Naive thymus-derived CD4-positive, alpha-beta T cell (primary cell): ENCODE measurements at regions not wholly inside any gene's neighbourhood (a gene's known extent, or its start where the extent isn't known, plus 50 kb on each side); places are given as distances from the start of the nearest gene placed in this dataset.

Source experiments
- ATAC-seq: fragments of 150-1000 bp; cut with Tn5 transposase; 2 replicates; pipeline ENCODE4 v1.10.0; 2021; ENCODE audit warnings: mild to moderate bottlenecking, moderate library complexity
- CTCF ChIA-PET: fragments of 350-600 bp; sonication (Branson Sonifier 250); formaldehyde crosslinking; loops from one replicate; lab custom pipeline; 2021; ENCODE audit warnings: antibody characterized with exemption; lab: Charles Lee
- POLR2A ChIA-PET: fragments of 350-600 bp; sonication (Branson Sonifier 250); formaldehyde crosslinking; loops from one replicate; lab custom pipeline; 2021; ENCODE audit warnings: antibody characterized with exemption, inconsistent platforms; lab: Charles Lee
- DNase-seq, 9 donors: peaks; one replicate each; pipeline versions ENCODE4 v3.0.0 to v3.0.0-alpha.2; 2020 to 2022; ENCODE audit warnings: mixed read lengths in 1 of 9
- H3K27ac ChIP-seq: one replicate; pipeline ENCODE4 v1.7.0; 2013; ENCODE audit warnings: mild to moderate bottlenecking, low read depth, low read length, moderate library complexity
- H3K27me3 ChIP-seq, 2 donors: one replicate each; pipeline ENCODE4 v1.7.0; 2013; ENCODE audit warnings: low read length in 2 of 2, mild to moderate bottlenecking in 2 of 2, moderate library complexity in 2 of 2; ENCODE audit not compliant: control insufficient read depth in 2 of 2, insufficient read depth in 2 of 2
- H3K36me3 ChIP-seq, 3 experiments: 1 replicate in 2 of 3; 2 replicates in 1 of 3; pipeline ENCODE4 v1.7.0; 2013; ENCODE audit warnings: low read length in 3 of 3, mild to moderate bottlenecking in 3 of 3, moderate library complexity in 1 of 3; ENCODE audit not compliant: insufficient read depth in 3 of 3, control insufficient read depth in 2 of 3
- H3K4me1 ChIP-seq, 2 donors: one replicate each; pipeline ENCODE4 v1.7.0; 2013; ENCODE audit warnings: low read length in 2 of 2, mild to moderate bottlenecking in 2 of 2, moderate library complexity in 1 of 2; ENCODE audit not compliant: control insufficient read depth in 2 of 2, insufficient read depth in 2 of 2
- H3K4me3 ChIP-seq: 2 replicates; pipeline ENCODE4 v1.7.0; 2013; ENCODE audit warnings: mild to moderate bottlenecking, low read length
- H3K9me3 ChIP-seq, 3 experiments: 1 replicate in 2 of 3; 2 replicates in 1 of 3; pipeline ENCODE4 v1.7.0; 2013; ENCODE audit warnings: low read length in 3 of 3; ENCODE audit not compliant: control insufficient read depth in 2 of 3
- H3K27ac Mint-ChIP-seq, 9 donors: one replicate each; pipeline ENCODE4 v1.8.0; 2020 to 2022; ENCODE audit warnings: mixed read lengths in 9 of 9, mild to moderate bottlenecking in 8 of 9, moderate library complexity in 5 of 9, inconsistent platforms in 2 of 9
- H3K27me3 Mint-ChIP-seq, 5 donors: one replicate each; pipeline ENCODE4 v1.8.0; 2021 to 2022; ENCODE audit warnings: mixed read lengths in 5 of 5, mild to moderate bottlenecking in 1 of 5
- H3K36me3 Mint-ChIP-seq, 5 donors: one replicate each; pipeline ENCODE4 v1.8.0; 2020 to 2022; ENCODE audit warnings: mixed read lengths in 5 of 5, mild to moderate bottlenecking in 3 of 5, inconsistent platforms in 1 of 5
- H3K4me1 Mint-ChIP-seq, 7 donors: one replicate each; pipeline ENCODE4 v1.8.0; 2020 to 2022; ENCODE audit warnings: mixed read lengths in 7 of 7, mild to moderate bottlenecking in 3 of 7, inconsistent platforms in 1 of 7
- H3K4me3 Mint-ChIP-seq, 10 donors: one replicate each; pipeline ENCODE4 v1.8.0; 2020 to 2022; ENCODE audit warnings: mild to moderate bottlenecking in 10 of 10, mixed read lengths in 10 of 10, moderate library complexity in 6 of 10, inconsistent platforms in 2 of 10
- H3K9me3 Mint-ChIP-seq, 11 donors: one replicate each; pipeline ENCODE4 v1.8.0; 2020 to 2022; ENCODE audit warnings: mixed read lengths in 11 of 11, mild to moderate bottlenecking in 4 of 11, inconsistent platforms in 1 of 11, moderate library complexity in 1 of 11
- intact Hi-C, 2 donors: fragments of 100-400 bp; cut with micrococcal nuclease; formaldehyde crosslinking; loops; one replicate each; pipeline ENCODE4 v1.15.1; 2023

DNA sequence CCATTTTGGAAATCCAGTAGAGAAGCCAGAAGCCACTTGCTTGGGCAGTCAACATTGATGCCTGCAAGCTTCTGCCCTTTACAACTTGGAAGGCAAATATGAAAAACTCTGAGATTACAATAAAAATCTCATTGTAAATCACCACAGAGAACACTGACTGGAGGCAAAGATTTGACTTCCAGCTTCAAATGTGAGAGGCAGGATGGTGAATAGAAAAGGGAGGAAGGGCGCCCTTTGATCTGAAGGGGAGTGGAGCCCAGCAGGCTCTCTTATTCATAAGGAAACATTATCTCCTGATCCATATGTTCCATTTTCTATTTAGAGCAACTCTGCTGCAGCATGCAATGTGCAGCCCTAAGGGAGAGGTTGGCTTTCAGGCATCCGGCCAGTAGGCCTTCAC lies 348.3 kb downstream of the AJAP1 start:
- Mint-ChIP-seq H3K9me3 (peaks cover 0 to 16% (median 7%) of the 10 kb centered on the region in 11 donors), H3K4me1 (no peaks in the 10 kb centered on the region), H3K4me3 (no peak overlapping the region), H3K27me3 (peaks cover 0 to 16% (median 11%) of the 10 kb centered on the region in 5 donors), H3K36me3 (peaks cover 0 to 8% (median 0%) of the 10 kb centered on the region in 5 donors), H3K27ac (no peak overlapping the region)
- no peaks in the 10 kb centered on the region for H3K36me3 ChIP-seq
- no peaks in the 10 kb centered on the region for H3K9me3 ChIP-seq
- H3K27ac ChIP-seq: no peak overlapping the region
- POLR2A ChIA-PET: no interaction called here
- no peaks in the 10 kb centered on the region for H3K27me3 ChIP-seq
- H3K4me3 ChIP-seq: no peak overlapping the region
- CTCF ChIA-PET: no interaction called here
- intact Hi-C loops: no loop called here
- ATAC-seq: no peak
- no peaks in the 10 kb centered on the region for H3K4me1 ChIP-seq
- DNase-seq: no peak

DNA sequence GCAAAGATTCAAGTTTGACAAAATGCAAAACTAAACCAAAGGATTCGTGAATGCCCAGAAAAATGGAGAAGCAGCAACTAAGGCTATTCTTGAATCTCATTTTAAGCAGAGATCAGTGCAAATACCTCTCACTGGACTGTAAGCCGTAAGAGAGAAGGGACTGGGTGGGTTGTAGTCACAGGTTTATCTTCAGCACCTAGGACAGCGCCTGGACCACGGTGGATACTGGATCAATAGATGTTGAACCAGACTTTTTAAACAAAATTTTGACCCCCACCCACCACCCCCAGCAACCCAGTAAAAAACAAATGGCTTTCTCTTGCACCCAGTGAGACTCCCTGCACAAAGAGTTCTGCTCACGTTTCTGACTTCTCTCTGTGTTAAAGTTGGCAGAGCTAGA lies 347.1 kb downstream of the AJAP1 start:
- intact Hi-C loops: no loop called here
- H3K4me1 Mint-ChIP-seq: no peaks in the 10 kb centered on the region
- peaks cover 0 to 16% (median 7%) of the 10 kb centered on the region in 11 donors for H3K9me3 Mint-ChIP-seq
- Histone ChIP-seq H3K27me3 (no peaks in the 10 kb centered on the region), H3K36me3 (no peaks in the 10 kb centered on the region), H3K9me3 (no peaks in the 10 kb centered on the region), H3K27ac (no peak overlapping the region), H3K4me1 (no peaks in the 10 kb centered on the region), H3K4me3 (no peak overlapping the region)
- H3K4me3 Mint-ChIP-seq: no peak overlapping the region
- ChIA-PET CTCF (no interaction called here), POLR2A (no interaction called here)
- no peak overlapping the region for H3K27ac Mint-ChIP-seq
- H3K27me3 Mint-ChIP-seq: peaks cover 0 to 23% (median 11%) of the 10 kb centered on the region in 5 donors
- DNase-seq (no peak), ATAC-seq (no peak)
- H3K36me3 Mint-ChIP-seq: peaks cover 0 to 8% (median 0%) of the 10 kb centered on the region in 5 donors

GRCh38 chr1:4986306-4986705 lies 331.9 kb downstream of the AJAP1 start:
- H3K27me3 ChIP-seq: no peaks in the 10 kb centered on the region
- no peak overlapping the region for H3K4me3 ChIP-seq
- H3K36me3 ChIP-seq: no peaks in the 10 kb centered on the region
- Mint-ChIP-seq H3K27me3 (peaks cover 0 to 15% (median 4%) of the 10 kb centered on the region in 5 donors), H3K27ac (no peak overlapping the region), H3K36me3 (peaks cover 0 to 7% (median 3%) of the 10 kb centered on the region in 5 donors), H3K4me1 (no peaks in the 10 kb centered on the region), H3K4me3 (no peak overlapping the region), H3K9me3 (peaks cover 0 to 14% (median 4%) of the 10 kb centered on the region in 11 donors)
- DNase-seq: no peak
- intact Hi-C loops: no loop called here
- H3K27ac ChIP-seq: no peak overlapping the region
- no peaks in the 10 kb centered on the region for H3K4me1 ChIP-seq
- ChIA-PET CTCF (no interaction called here), POLR2A (no interaction called here)
- no peak for ATAC-seq
- H3K9me3 ChIP-seq: no peaks in the 10 kb centered on the region

DNA sequence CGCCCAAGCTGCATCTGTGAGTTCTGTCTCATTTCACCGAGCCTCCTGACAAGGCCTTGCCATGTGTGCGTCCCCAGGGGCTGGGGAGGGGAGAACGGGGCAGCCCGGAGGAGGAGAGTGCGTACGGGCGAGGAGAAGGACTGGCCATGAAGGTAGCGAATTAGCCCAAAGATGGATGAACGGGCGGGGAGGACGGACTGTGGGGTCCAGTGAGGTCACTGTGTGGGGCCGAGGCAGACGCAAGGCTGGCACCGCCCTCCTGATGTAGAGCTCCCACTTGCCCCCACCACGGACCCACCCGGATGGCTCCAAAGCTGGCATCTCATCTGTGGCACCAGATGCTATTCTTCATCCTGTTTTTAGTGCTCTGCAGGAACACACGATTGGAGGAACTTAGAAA lies 330.4 kb downstream of the AJAP1 start:
- peaks cover 0 to 7% (median 3%) of the 10 kb centered on the region in 5 donors for H3K36me3 Mint-ChIP-seq
- H3K36me3 ChIP-seq: no peaks in the 10 kb centered on the region
- H3K9me3 Mint-ChIP-seq: peaks cover 0 to 14% (median 6%) of the 10 kb centered on the region in 11 donors
- H3K4me1 ChIP-seq: no peaks in the 10 kb centered on the region
- H3K4me3 Mint-ChIP-seq: no peak overlapping the region
- H3K27ac ChIP-seq: no peak overlapping the region
- DNase-seq (no peak), ATAC-seq (no peak)
- H3K4me3 ChIP-seq: no peak overlapping the region
- ChIA-PET CTCF (no interaction called here), POLR2A (no interaction called here)
- intact Hi-C loops: no loop called here
- H3K27me3 Mint-ChIP-seq: peaks cover 0 to 24% (median 9%) of the 10 kb centered on the region in 5 donors
- H3K27ac Mint-ChIP-seq: no peak overlapping the region
- H3K9me3 ChIP-seq: no peaks in the 10 kb centered on the region
- no peaks in the 10 kb centered on the region for H3K27me3 ChIP-seq
- peaks cover 0 to 6% (median 0%) of the 10 kb centered on the region in 7 donors for H3K4me1 Mint-ChIP-seq

DNA sequence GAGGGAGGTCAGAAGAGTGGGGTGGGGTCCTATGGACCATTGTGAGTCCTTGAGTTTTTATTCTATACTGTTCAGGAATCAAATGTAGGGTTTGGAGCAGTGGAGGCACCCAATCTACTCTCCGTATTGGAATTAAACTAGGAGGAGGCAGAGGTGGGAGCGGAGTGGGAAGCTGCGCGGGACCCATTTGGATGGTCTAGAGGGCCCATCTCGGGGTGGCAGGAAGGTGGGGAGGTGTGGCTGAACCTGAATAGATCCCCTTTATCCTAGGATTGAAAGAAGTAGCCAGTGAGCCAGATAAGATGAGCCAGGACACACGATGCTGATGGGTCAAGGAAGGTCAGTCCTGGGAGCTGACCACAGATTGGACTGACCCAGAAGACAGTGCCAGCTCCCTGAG lies 325.8 kb downstream of the AJAP1 start:
- CTCF ChIA-PET: no interaction called here
- POLR2A ChIA-PET: no interaction called here

GRCh38 chr1:4978660-4979390 lies 324.4 kb downstream of the AJAP1 start:
- H3K27me3 ChIP-seq: no peaks in the 10 kb centered on the region
- Mint-ChIP-seq H3K27me3 (peaks cover 0 to 22% (median 8%) of the 10 kb centered on the region in 5 donors), H3K36me3 (peaks cover 0 to 4% (median 3%) of the 10 kb centered on the region in 5 donors), H3K27ac (no peak overlapping the region), H3K9me3 (peaks cover 0 to 6% (median 3%) of the 10 kb centered on the region in 11 donors), H3K4me1 (peaks cover 0 to 6% (median 0%) of the 10 kb centered on the region in 7 donors), H3K4me3 (no peak overlapping the region)
- no peak overlapping the region for H3K27ac ChIP-seq
- intact Hi-C loops: no loop called here
- no peaks in the 10 kb centered on the region for H3K4me1 ChIP-seq
- no peak overlapping the region for H3K4me3 ChIP-seq
- H3K9me3 ChIP-seq: no peaks in the 10 kb centered on the region
- CTCF ChIA-PET: no interaction called here
- POLR2A ChIA-PET: no interaction called here
- no peak for DNase-seq
- no peaks in the 10 kb centered on the region for H3K36me3 ChIP-seq
- no peak for ATAC-seq

More for the DNA sequence above, 325.8 kb downstream of the AJAP1 start:
- ATAC-seq (no peak), DNase-seq (no peak)
- peaks cover 0 to 7% (median 3%) of the 10 kb centered on the region in 5 donors for H3K36me3 Mint-ChIP-seq
- H3K4me1 ChIP-seq: no peaks in the 10 kb centered on the region
- no peaks in the 10 kb centered on the region for H3K27me3 ChIP-seq
- H3K4me3 Mint-ChIP-seq: no peak overlapping the region
- H3K9me3 Mint-ChIP-seq: peaks cover 0 to 14% (median 6%) of the 10 kb centered on the region in 11 donors
- H3K4me1 Mint-ChIP-seq: peaks cover 0 to 6% (median 0%) of the 10 kb centered on the region in 7 donors
- H3K36me3 ChIP-seq: no peaks in the 10 kb centered on the region
- intact Hi-C loops: no loop called here
- no peak overlapping the region for H3K27ac ChIP-seq
- no peak overlapping the region for H3K27ac Mint-ChIP-seq
- H3K4me3 ChIP-seq: no peak overlapping the region
- no peaks in the 10 kb centered on the region for H3K9me3 ChIP-seq
- H3K27me3 Mint-ChIP-seq: peaks cover 0 to 24% (median 10%) of the 10 kb centered on the region in 5 donors

- peaks cover 0 to 19% (median 7%) of the 10 kb centered on the region in 5 donors for H3K27me3 Mint-ChIP-seq
- H3K36me3 ChIP-seq: no peaks in the 10 kb centered on the region
- peaks cover 0 to 6% (median 0%) of the 10 kb centered on the region in 7 donors for H3K4me1 Mint-ChIP-seq
- no peaks in the 10 kb centered on the region for H3K4me1 ChIP-seq
- H3K27me3 ChIP-seq: no peaks in the 10 kb centered on the region
- peaks cover 0 to 4% (median 0%) of the 10 kb centered on the region in 11 donors for H3K9me3 Mint-ChIP-seq
- no peaks in the 10 kb centered on the region for H3K36me3 Mint-ChIP-seq
- no peak overlapping the region for H3K27ac Mint-ChIP-seq
- H3K27ac ChIP-seq: no peak overlapping the region
- CTCF ChIA-PET: no interaction called here
- no peak overlapping the region for H3K4me3 Mint-ChIP-seq
- no peak overlapping the region for H3K4me3 ChIP-seq
- no peak for DNase-seq
- no peaks in the 10 kb centered on the region for H3K9me3 ChIP-seq
- no peak for ATAC-seq
- intact Hi-C loops: no loop called here
- POLR2A ChIA-PET: no interaction called here
Observed at GRCh38 chr1:4977701-4978100, 323.3 kb downstream of the AJAP1 start.
